Peyer's patch (tissue), 4 donors: ENCODE measurements at regions not wholly inside any gene's neighbourhood (a gene's known extent, or its start where the extent isn't known, plus 50 kb on each side); places are given as distances from the start of the nearest gene placed in this dataset.

ENCODE experiments used
- CTCF ChIP-seq, 6 experiments: fragments of 450-650 bp in 4 of 6; fragments of 200-600 bp in 2 of 6; sonication (generic) in 1 of 6; IDR thresholded peaks; one replicate each; pipeline ENCODE4 v1.5.1; 2017 to 2019; ENCODE audit warnings: antibody characterized with exemption in 6 of 6, mild to moderate bottlenecking in 3 of 6, moderate library complexity in 1 of 6
- POLR2A ChIP-seq, 2 donors: fragments of 450-650 bp; IDR thresholded peaks; one replicate each; pipeline ENCODE4 v1.5.1; 2017; ENCODE audit warnings: antibody characterized with exemption in 2 of 2, mild to moderate bottlenecking in 2 of 2, moderate library complexity in 2 of 2

DNA sequence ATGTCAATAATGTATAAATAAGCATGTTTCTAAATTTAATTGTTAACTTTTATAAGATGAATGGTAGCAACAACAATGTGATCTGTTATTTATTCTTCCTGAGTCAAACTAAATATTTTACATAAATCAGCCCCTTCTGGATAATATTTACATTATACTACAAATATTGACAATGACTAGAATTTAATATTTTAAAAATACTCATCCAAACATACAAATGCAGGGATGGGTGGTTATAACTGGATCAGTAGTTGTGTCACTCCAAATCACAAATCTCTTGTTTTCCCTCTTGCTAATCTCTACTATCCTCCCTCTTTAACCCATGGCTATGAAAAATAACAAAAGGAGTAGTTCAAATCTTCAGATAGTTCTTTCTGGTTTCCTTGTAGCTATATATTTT, 407.0 kb downstream of the HTR7 start:
- TF ChIP-seq POLR2A (IDR thresholded peaks at IDR 0.05) (no peak), CTCF (IDR thresholded peaks at IDR 0.05) (no peak)
